Liver (tissue), 8 donors: ENCODE measurements at regions not wholly inside any gene's neighbourhood (a gene's known extent, or its start where the extent isn't known, plus 50 kb on each side); places are given as distances from the start of the nearest gene placed in this dataset.

Source experiments
- DNase-seq: peaks from one replicate; pipeline ENCODE4 v3.0.0-alpha.2; 2017; ENCODE audit warnings: low spot score
- H3K27ac ChIP-seq, 2 donors: one replicate each; pipeline ENCODE4 v1.7.0; 2013; ENCODE audit warnings: inconsistent platforms in 2 of 2, low read length in 2 of 2, control low read depth in 1 of 2, low read depth in 1 of 2, mild to moderate bottlenecking in 1 of 2
- H3K27me3 ChIP-seq, 4 donors: one replicate each; pipeline versions ENCODE4 v1.6.1 to v1.7.0; 2013; ENCODE audit warnings: low read length in 3 of 4, inconsistent platforms in 1 of 4, mild to moderate bottlenecking in 1 of 4, moderate library complexity in 1 of 4; ENCODE audit not compliant: control insufficient read depth in 4 of 4, insufficient read depth in 4 of 4
- H3K36me3 ChIP-seq, 4 donors: one replicate each; pipeline versions ENCODE4 v1.6.1 to v1.7.0; 2013; ENCODE audit warnings: low read length in 3 of 4, mild to moderate bottlenecking in 3 of 4, low read depth in 1 of 4, moderate library complexity in 1 of 4; ENCODE audit not compliant: control insufficient read depth in 4 of 4, insufficient read depth in 3 of 4
- H3K4me1 ChIP-seq, 4 donors: one replicate each; pipeline versions ENCODE4 v1.6.1 to v1.7.0; 2013; ENCODE audit warnings: low read length in 3 of 4, mild to moderate bottlenecking in 3 of 4, moderate library complexity in 1 of 4; ENCODE audit not compliant: control insufficient read depth in 4 of 4, insufficient read depth in 4 of 4
- H3K4me3 ChIP-seq, 3 donors: one replicate each; pipeline versions ENCODE4 v1.6.1 to v1.7.0; 2013; ENCODE audit warnings: low read length in 3 of 3, control low read depth in 1 of 3, low read depth in 1 of 3, mild to moderate bottlenecking in 1 of 3
- H3K9ac ChIP-seq, 2 donors: one replicate each; pipeline ENCODE4 v1.7.0; 2013; ENCODE audit warnings: low read length in 2 of 2, mild to moderate bottlenecking in 2 of 2, moderate library complexity in 2 of 2, control low read depth in 1 of 2, low read depth in 1 of 2
- H3K9me3 ChIP-seq, 4 donors: one replicate each; pipeline versions ENCODE4 v1.6.1 to v1.7.0; 2013; ENCODE audit warnings: low read length in 3 of 4; ENCODE audit not compliant: control insufficient read depth in 4 of 4
- FOXA1 ChIP-seq: IDR thresholded peaks from 2 replicates; pipeline ENCODE4 v1.6.1; 2016; ENCODE audit warnings: antibody characterized with exemption
- HNF4A ChIP-seq, 2 donors: conservative IDR thresholded peaks; 2 replicates each; pipeline ENCODE4 v1.6.1; 2016; ENCODE audit warnings: antibody characterized with exemption in 2 of 2, mild to moderate bottlenecking in 2 of 2
- JUND ChIP-seq, 2 donors: IDR thresholded peaks; 2 replicates each; pipeline ENCODE4 v1.6.1; 2016; ENCODE audit warnings: antibody characterized with exemption in 2 of 2
- NR2F2 ChIP-seq: IDR thresholded peaks from 2 replicates; pipeline ENCODE4 v1.6.1; 2016; ENCODE audit warnings: antibody characterized with exemption
- RAD21 ChIP-seq, 2 donors: IDR thresholded peaks; 2 replicates each; pipeline ENCODE4 v1.6.1; 2016; ENCODE audit warnings: antibody characterized with exemption in 2 of 2, mild to moderate bottlenecking in 2 of 2
- RXRA ChIP-seq, 2 donors: IDR thresholded peaks; 2 replicates each; pipeline ENCODE4 v1.6.1; 2017 to 2018; ENCODE audit warnings: antibody characterized with exemption in 2 of 2, mild to moderate bottlenecking in 1 of 2
- SP1 ChIP-seq: IDR thresholded peaks from 2 replicates; pipeline ENCODE4 v1.6.1; 2018; ENCODE audit warnings: antibody characterized with exemption, mild to moderate bottlenecking
- ZBTB33 ChIP-seq: IDR thresholded peaks from 2 replicates; pipeline ENCODE4 v1.6.1; 2016; ENCODE audit warnings: antibody characterized with exemption
- WGBS: extraction: QIAGEN DNeasy Blood & Tissue Kit; methylation state at CpG from one replicate; pipeline ENCODE4 v1.1.7; 2013; 5-methylcytosine and 5-hydroxymethylcytosine counted together
- TF ChIP-seq, protein P1 (sequence below): IDR thresholded peaks from 2 replicates; pipeline ENCODE4 v1.6.1; 2016; ENCODE audit warnings: antibody characterized with exemption
- TF ChIP-seq, protein P2 (sequence below): fragments of 150-350 bp; IDR thresholded peaks from 2 replicates; pipeline ENCODE4 v1.5.1; 2017; ENCODE audit warnings: improper control_type of control experiment, low read depth, low read length; ENCODE audit not compliant: missing input control
- donor health status: healthy.
- donor health status: healthy.
- donor health status: healthy.
- donor health status: healthy.
- donor health status: healthy.

- 92% methylated on average over 11 of the region's 11 CpGs for WGBS
- no peak for TF ChIP-seq NR2F2
- TF ChIP-seq RAD21 (IDR thresholded peaks at IDR 0.05) = no peak
- TF ChIP-seq, protein P1, sequence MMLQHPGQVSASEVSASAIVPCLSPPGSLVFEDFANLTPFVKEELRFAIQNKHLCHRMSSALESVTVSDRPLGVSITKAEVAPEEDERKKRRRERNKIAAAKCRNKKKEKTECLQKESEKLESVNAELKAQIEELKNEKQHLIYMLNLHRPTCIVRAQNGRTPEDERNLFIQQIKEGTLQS = no peak
- no peak for TF ChIP-seq ZBTB33
- TF ChIP-seq FOXA1 = no peak
- TF ChIP-seq RXRA (IDR thresholded peaks at IDR 0.05) = no peak
- TF ChIP-seq JUND (IDR thresholded peaks at IDR 0.05) = no peak
- TF ChIP-seq, protein P2, sequence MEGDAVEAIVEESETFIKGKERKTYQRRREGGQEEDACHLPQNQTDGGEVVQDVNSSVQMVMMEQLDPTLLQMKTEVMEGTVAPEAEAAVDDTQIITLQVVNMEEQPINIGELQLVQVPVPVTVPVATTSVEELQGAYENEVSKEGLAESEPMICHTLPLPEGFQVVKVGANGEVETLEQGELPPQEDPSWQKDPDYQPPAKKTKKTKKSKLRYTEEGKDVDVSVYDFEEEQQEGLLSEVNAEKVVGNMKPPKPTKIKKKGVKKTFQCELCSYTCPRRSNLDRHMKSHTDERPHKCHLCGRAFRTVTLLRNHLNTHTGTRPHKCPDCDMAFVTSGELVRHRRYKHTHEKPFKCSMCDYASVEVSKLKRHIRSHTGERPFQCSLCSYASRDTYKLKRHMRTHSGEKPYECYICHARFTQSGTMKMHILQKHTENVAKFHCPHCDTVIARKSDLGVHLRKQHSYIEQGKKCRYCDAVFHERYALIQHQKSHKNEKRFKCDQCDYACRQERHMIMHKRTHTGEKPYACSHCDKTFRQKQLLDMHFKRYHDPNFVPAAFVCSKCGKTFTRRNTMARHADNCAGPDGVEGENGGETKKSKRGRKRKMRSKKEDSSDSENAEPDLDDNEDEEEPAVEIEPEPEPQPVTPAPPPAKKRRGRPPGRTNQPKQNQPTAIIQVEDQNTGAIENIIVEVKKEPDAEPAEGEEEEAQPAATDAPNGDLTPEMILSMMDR = no peak
- TF ChIP-seq SP1 = no peak
- DNase-seq = no peak
Observed at GRCh38 chr10:123259791-123260190, 105.6 kb downstream of the BUB3 start.

DNA sequence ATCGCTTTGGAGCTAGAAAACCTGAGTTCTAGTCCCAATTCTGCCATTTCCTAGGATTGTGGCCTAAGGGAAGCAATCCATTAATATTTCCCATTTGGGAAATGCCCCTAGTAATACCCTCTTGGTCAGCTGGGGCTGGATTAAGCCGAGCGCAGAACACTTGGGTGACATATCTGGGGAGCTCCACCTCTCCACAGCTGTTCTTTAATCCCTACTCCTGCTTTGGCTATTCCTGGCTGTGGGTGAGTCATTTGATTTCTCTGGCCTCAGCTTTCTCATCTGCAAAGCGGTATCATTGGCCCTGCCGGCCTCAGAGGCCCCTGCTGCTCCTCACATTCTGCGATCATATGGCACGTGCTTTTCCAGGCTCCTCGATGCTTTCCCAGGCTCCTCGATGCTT, 108.3 kb downstream of the BUB3 start:
- Histone ChIP-seq H3K36me3 (no peaks in the 10 kb centered on the region), H3K9me3 (no peaks in the 10 kb centered on the region)
- WGBS = 89% methylated on average over 9 of the region's 9 CpGs

More at GRCh38 chr10:123259791-123260190, 105.6 kb downstream of the BUB3 start:
- Histone ChIP-seq H3K36me3 (no peaks in the 10 kb centered on the region), H3K4me3 (no peak overlapping the region), H3K9ac (no peak overlapping the region), H3K4me1 (no peaks in the 10 kb centered on the region), H3K27me3 (no peaks in the 10 kb centered on the region), H3K9me3 (no peaks in the 10 kb centered on the region), H3K27ac (no peak overlapping the region)

DNA sequence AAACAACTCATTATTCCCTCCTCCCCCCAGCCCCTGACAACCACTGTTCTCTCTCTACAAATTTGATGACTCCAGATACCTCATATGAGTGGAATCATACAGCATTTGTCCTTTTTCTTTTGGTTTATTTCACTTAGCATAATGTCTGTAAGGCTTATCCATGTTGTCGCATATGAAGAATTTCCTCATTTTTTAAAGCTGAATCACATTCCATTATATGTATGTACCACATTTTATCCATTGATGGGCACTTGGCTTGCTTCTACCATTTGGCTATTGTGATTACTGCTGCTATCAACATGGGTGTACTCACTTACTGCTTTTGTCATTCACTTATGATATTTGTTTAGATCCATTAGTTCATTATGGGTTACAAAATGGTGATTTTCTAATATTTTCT, 112.8 kb downstream of the BUB3 start:
- DNase-seq = no peak
- Histone ChIP-seq H3K27ac (no peak overlapping the region), H3K36me3 (no peaks in the 10 kb centered on the region), H3K9me3 (no peaks in the 10 kb centered on the region), H3K9ac (no peak overlapping the region), H3K4me1 (peaks cover 0 to 2% (median 0%) of the 10 kb centered on the region in 4 donors), H3K27me3 (no peaks in the 10 kb centered on the region), H3K4me3 (no peak overlapping the region)
- 96% methylated on average over 1 of the region's 1 CpG for WGBS
- no peak for TF ChIP-seq JUND (IDR thresholded peaks at IDR 0.05)

More for the DNA sequence above, 108.3 kb downstream of the BUB3 start:
- no peaks in the 10 kb centered on the region for H3K4me1 ChIP-seq
- H3K27me3 ChIP-seq = no peaks in the 10 kb centered on the region
- no peak overlapping the region for H3K9ac ChIP-seq
- H3K27ac ChIP-seq = no peak overlapping the region
- TF ChIP-seq HNF4A (conservative IDR thresholded peaks at IDR 0.05) (no peak), SP1 (no peak), JUND (IDR thresholded peaks at IDR 0.05) (no peak), RAD21 (IDR thresholded peaks at IDR 0.05) (no peak)
- TF ChIP-seq, protein P2 = no peak
- DNase-seq = no peak
- H3K4me3 ChIP-seq = no peak overlapping the region
